K562 (cell line): ENCODE measurements at regions not wholly inside any gene's neighbourhood (a gene's known extent, or its start where the extent isn't known, plus 50 kb on each side); places are given as distances from the start of the nearest gene placed in this dataset.

Experiments
- ATAC-seq: fragments of 200-7000 bp; cut with Tn5 transposase; 3 replicates; pipeline ENCODE4 v1.9.1; 2020; ENCODE audit warnings: moderate library complexity
- BruUV-seq: library from RNA; stranded (reverse); fragments of 400-500 nt; replicated peaks from 2 replicates; lab custom pipeline; 2021; lab: Mats Ljungman, UMichigan
- CTCF ChIA-PET: fragments of 300-600 bp; formaldehyde crosslinking; extraction: SDS; loops from one replicate; lab custom pipeline; 2021; ENCODE audit warnings: low intra/inter-chr PET ratio; lab: Yijun Ruan, JAX
- POLR2A ChIA-PET: fragments of 300-600, 350-650 bp; sonication (Branson Sonifier 250); formaldehyde crosslinking; extraction: SDS; loops from one replicate; lab custom pipeline; 2021; ENCODE audit warnings: antibody characterized with exemption, inconsistent platforms; lab: Yijun Ruan, JAX
- DNase-seq, 4 experiments: peaks; one replicate each; pipeline versions ENCODE4 v3.0.0 to v3.0.0-alpha.2; 2011 to 2018; ENCODE audit warnings: low spot score in 3 of 4, mixed read lengths in 3 of 4; ENCODE audit errors: extremely low read depth in 1 of 4
- FAIRE-seq: peaks from 2 replicates; lab custom pipeline; 2011; peaks lifted over from hg19 to GRCh38; lab: Jason Lieb, UNC
- H2AFZ ChIP-seq: 2 replicates; pipeline ENCODE4 v1.6.0; 2011; ENCODE audit warnings: low read depth, low read length, control low read depth, inconsistent platforms
- H3K27ac ChIP-seq: fragments of 200-600 bp; 3 replicates; pipeline ENCODE4 v1.8.0; 2011; ENCODE audit warnings: low read depth, mild to moderate bottlenecking, control low read depth, inconsistent platforms, low read length, moderate library complexity, mixed read lengths; ENCODE audit errors: extremely low read depth
- H3K27me3 ChIP-seq, 2 experiments: fragments of 300-600 bp in 1 of 2; 2 replicates in 1 of 2; 3 replicates in 1 of 2; pipeline versions ENCODE4 v1.6.0 to v1.8.0; 2011; ENCODE audit warnings: inconsistent platforms in 2 of 2, low read length in 2 of 2, mild to moderate bottlenecking in 1 of 2, mixed read lengths in 1 of 2, moderate library complexity in 1 of 2; ENCODE audit not compliant: control insufficient read depth in 2 of 2, insufficient read depth in 2 of 2
- H3K36me3 ChIP-seq: fragments of 300-600 bp; 3 replicates; pipeline ENCODE4 v1.8.0; 2011; ENCODE audit warnings: mild to moderate bottlenecking, low read length, inconsistent platforms; ENCODE audit not compliant: control insufficient read depth, insufficient read depth
- H3K4me1 ChIP-seq, 2 experiments: fragments of 200-600 bp in 1 of 2; replicated peaks in 1 of 2; 2 replicates in 1 of 2; 3 replicates in 1 of 2; pipeline versions ENCODE4 v1.5.1 to v1.8.0; 2011; ENCODE audit warnings: inconsistent platforms in 2 of 2, low read length in 2 of 2, mild to moderate bottlenecking in 1 of 2, mixed read lengths in 1 of 2, moderate library complexity in 1 of 2; ENCODE audit not compliant: control insufficient read depth in 2 of 2, insufficient read depth in 2 of 2
- H3K4me2 ChIP-seq: 2 replicates; pipeline ENCODE4 v1.6.1; 2011; ENCODE audit warnings: low read length, control low read depth, inconsistent platforms, mixed read lengths; ENCODE audit not compliant: insufficient read depth
- H3K4me3 ChIP-seq: fragments of 200-600 bp; sonication (generic), shearing (Covaris generic); 2 replicates; pipeline ENCODE4 v1.5.1; 2016; ENCODE audit warnings: control low read depth, inconsistent platforms
- H3K79me2 ChIP-seq: fragments of 200-600 bp; 3 replicates; pipeline ENCODE4 v1.8.0; 2011; ENCODE audit warnings: low read length, inconsistent platforms; ENCODE audit not compliant: control insufficient read depth, insufficient read depth
- H3K9ac ChIP-seq, 2 experiments: 2 replicates each; pipeline versions ENCODE4 v1.6.0 to v1.6.1; 2011; ENCODE audit warnings: low read depth in 2 of 2, low read length in 2 of 2, control low read depth in 1 of 2, inconsistent platforms in 1 of 2, mild to moderate bottlenecking in 1 of 2, mixed read lengths in 1 of 2; ENCODE audit not compliant: insufficient read depth in 1 of 2
- H3K9me1 ChIP-seq: one replicate; pipeline ENCODE4 v1.6.0; 2011; ENCODE audit warnings: inconsistent platforms, mild to moderate bottlenecking, low read length, moderate library complexity; ENCODE audit not compliant: control insufficient read depth, insufficient read depth
- H3K9me3 ChIP-seq: replicated peaks from 2 replicates; pipeline ENCODE4 v1.5.1; 2011; ENCODE audit warnings: low read depth, low read length, inconsistent platforms; ENCODE audit not compliant: control insufficient read depth, insufficient read depth
- H4K20me1 ChIP-seq: replicated peaks from 2 replicates; pipeline ENCODE4 v1.6.1; 2011; ENCODE audit warnings: low read length, inconsistent platforms, mixed read lengths; ENCODE audit not compliant: control insufficient read depth, insufficient read depth
- CBFB ChIP-seq: sonication (generic); formaldehyde crosslinking; IDR thresholded peaks from 2 replicates; pipeline ENCODE4 v1.4.0; 2020; ENCODE audit warnings: mild to moderate bottlenecking, missing genetic modification reagents
- CREBBP ChIP-seq: IDR thresholded peaks from one replicate; pipeline ENCODE4 v1.6.1; 2012; ENCODE audit warnings: low read depth, mild to moderate bottlenecking, control low read depth, inconsistent platforms, low read length
- HDAC3 ChIP-seq: fragments of 450-650 bp; IDR thresholded peaks from 2 replicates; pipeline ENCODE4 v1.6.1; 2018; ENCODE audit warnings: borderline replicate concordance, mild to moderate bottlenecking, moderate library complexity; ENCODE audit not compliant: partially characterized antibody
- NFYB ChIP-seq: IDR thresholded peaks from 2 replicates; pipeline ENCODE4 v1.6.1; 2011; ENCODE audit warnings: mild to moderate bottlenecking, moderate library complexity; ENCODE audit not compliant: insufficient read length; ENCODE audit errors: extremely low read depth
- OTX1 ChIP-seq: fragments of 450-650 bp; formaldehyde crosslinking; IDR thresholded peaks from 2 replicates; pipeline ENCODE4 v1.4.0; 2022; ENCODE audit warnings: mild to moderate bottlenecking
- PYGO2 ChIP-seq: fragments of 450-650 bp; IDR thresholded peaks from 2 replicates; pipeline ENCODE4 v1.6.1; 2016; ENCODE audit warnings: mild to moderate bottlenecking, missing genetic modification characterization, moderate library complexity, missing compliant biosample characterization
- SLC30A9 ChIP-seq: fragments of 250-450 bp; sonication (Bioruptor Pico); IDR thresholded peaks from 2 replicates; pipeline ENCODE4 v1.8.0; 2022; ENCODE audit warnings: mild to moderate bottlenecking, moderate library complexity
- SMARCA4 ChIP-seq: fragments of 450-650 bp; IDR thresholded peaks from 2 replicates; pipeline ENCODE4 v1.6.1; 2016
- ZNF696 ChIP-seq: fragments of 250-450 bp; sonication (Bioruptor Pico); conservative IDR thresholded peaks from 2 replicates; pipeline ENCODE4 v1.4.0; 2020; ENCODE audit warnings: mild to moderate bottlenecking, moderate library complexity
- ZNF780A ChIP-seq: fragments of 250-450 bp; sonication (Bioruptor Pico); IDR thresholded peaks from 2 replicates; pipeline ENCODE4 v1.5.0; 2021; ENCODE audit warnings: mild to moderate bottlenecking
- WGBS: fragments of 100-300 bp; shearing (Covaris generic); methylation state at CpG from one replicate; pipeline ENCODE4 v1.1.6; 2016; ENCODE audit warnings: low coverage, mixed read lengths; ENCODE audit not compliant: insufficient coverage; ENCODE audit errors: missing lambda C conversion rate; 5-methylcytosine and 5-hydroxymethylcytosine counted together
- in situ Hi-C: fragments of 300-500 bp; cut with MboI; formaldehyde crosslinking; loops from 4 replicates; pipeline ENCODE4 v1.15.0; 2018; ENCODE audit warnings: inconsistent platforms, mixed read lengths
- intact Hi-C: fragments of 100-400 bp; cut with micrococcal nuclease; formaldehyde crosslinking; loops from 2 replicates; pipeline ENCODE4 v1.14.2; 2022
- TF ChIP-seq, protein P1 (sequence below): fragments of 200-800 bp; sonication (Bioruptor generic); IDR thresholded peaks from 2 replicates; pipeline ENCODE4 v1.6.1; 2016; ENCODE audit warnings: missing genetic modification characterization, missing compliant biosample characterization
- TF ChIP-seq, protein P2 (sequence below): sonication (generic); formaldehyde crosslinking; IDR thresholded peaks from 2 replicates; pipeline ENCODE4 v1.8.1; 2022; ENCODE audit warnings: missing genetic modification reagents
- TF ChIP-seq, protein P3 (sequence below): sonication (generic); formaldehyde crosslinking; IDR thresholded peaks from 2 replicates; pipeline ENCODE4 v1.8.0; 2022; ENCODE audit warnings: mild to moderate bottlenecking, missing genetic modification reagents

DNA sequence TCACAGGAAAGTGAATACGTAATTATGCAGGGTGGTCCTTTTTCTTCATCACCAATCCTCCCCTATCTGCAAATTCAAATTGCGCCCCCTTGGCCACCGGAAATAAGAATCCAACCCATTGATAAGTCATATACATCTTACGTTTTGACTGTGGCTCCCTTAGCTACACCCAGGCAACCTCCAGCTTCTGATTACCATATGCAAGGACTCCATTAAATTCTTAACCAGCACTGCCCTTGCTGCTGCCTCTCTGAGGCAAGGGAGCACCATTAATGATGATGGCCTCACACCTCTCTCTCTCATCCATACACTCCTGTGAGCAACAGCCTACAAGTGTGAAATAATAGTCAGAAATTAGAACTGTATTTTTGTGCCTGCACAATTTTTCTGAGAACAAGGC is 106.0 kb upstream of the NOCT start:
- WGBS = 69% methylated on average over 4 of the region's 4 CpGs
- no peaks in the 10 kb centered on the region for H4K20me1 ChIP-seq

More for the DNA sequence above, 106.0 kb upstream of the NOCT start:
- BruUV-seq = no TSS peak
- Histone ChIP-seq H2AFZ (peak overlapping the region; percentile 1; the same call in 1 of the 2 replicates), H3K4me1 (peaks cover 10 to 24% of the 10 kb centered on the region in 2 experiments; a peak in 4 of 5 replicates), H3K27me3 (no peaks in the 10 kb centered on the region; a peak in 1 of 5 replicates), H3K4me2 (no peak overlapping the region), H3K27ac (no peak overlapping the region), H3K9me1 (no peaks in the 10 kb centered on the region), H3K79me2 (no peaks in the 10 kb centered on the region), H3K9ac (no peak overlapping the region), H3K36me3 (no peaks in the 10 kb centered on the region), H3K9me3 (no peaks in the 10 kb centered on the region), H3K4me3 (no peak overlapping the region)
- intact Hi-C loops (no loop called here), in situ Hi-C loops (no loop called here)
- POLR2A ChIA-PET = interaction anchor here (0.5 to 1.6 kb wide), 4 partner anchors 10 to 471 kb away, joined by 3 to 8 read pairs (median 3); no protein-coding TSS in a partner anchor
- ATAC-seq (no peak), FAIRE-seq (peak; percentile 15), DNase-seq (no peak)
- TF ChIP-seq, protein P1, sequence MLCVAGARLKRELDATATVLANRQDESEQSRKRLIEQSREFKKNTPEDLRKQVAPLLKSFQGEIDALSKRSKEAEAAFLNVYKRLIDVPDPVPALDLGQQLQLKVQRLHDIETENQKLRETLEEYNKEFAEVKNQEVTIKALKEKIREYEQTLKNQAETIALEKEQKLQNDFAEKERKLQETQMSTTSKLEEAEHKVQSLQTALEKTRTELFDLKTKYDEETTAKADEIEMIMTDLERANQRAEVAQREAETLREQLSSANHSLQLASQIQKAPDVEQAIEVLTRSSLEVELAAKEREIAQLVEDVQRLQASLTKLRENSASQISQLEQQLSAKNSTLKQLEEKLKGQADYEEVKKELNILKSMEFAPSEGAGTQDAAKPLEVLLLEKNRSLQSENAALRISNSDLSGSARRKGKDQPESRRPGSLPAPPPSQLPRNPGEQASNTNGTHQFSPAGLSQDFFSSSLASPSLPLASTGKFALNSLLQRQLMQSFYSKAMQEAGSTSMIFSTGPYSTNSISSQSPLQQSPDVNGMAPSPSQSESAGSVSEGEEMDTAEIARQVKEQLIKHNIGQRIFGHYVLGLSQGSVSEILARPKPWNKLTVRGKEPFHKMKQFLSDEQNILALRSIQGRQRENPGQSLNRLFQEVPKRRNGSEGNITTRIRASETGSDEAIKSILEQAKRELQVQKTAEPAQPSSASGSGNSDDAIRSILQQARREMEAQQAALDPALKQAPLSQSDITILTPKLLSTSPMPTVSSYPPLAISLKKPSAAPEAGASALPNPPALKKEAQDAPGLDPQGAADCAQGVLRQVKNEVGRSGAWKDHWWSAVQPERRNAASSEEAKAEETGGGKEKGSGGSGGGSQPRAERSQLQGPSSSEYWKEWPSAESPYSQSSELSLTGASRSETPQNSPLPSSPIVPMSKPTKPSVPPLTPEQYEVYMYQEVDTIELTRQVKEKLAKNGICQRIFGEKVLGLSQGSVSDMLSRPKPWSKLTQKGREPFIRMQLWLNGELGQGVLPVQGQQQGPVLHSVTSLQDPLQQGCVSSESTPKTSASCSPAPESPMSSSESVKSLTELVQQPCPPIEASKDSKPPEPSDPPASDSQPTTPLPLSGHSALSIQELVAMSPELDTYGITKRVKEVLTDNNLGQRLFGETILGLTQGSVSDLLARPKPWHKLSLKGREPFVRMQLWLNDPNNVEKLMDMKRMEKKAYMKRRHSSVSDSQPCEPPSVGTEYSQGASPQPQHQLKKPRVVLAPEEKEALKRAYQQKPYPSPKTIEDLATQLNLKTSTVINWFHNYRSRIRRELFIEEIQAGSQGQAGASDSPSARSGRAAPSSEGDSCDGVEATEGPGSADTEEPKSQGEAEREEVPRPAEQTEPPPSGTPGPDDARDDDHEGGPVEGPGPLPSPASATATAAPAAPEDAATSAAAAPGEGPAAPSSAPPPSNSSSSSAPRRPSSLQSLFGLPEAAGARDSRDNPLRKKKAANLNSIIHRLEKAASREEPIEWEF = no peak
- TF ChIP-seq, protein P2, sequence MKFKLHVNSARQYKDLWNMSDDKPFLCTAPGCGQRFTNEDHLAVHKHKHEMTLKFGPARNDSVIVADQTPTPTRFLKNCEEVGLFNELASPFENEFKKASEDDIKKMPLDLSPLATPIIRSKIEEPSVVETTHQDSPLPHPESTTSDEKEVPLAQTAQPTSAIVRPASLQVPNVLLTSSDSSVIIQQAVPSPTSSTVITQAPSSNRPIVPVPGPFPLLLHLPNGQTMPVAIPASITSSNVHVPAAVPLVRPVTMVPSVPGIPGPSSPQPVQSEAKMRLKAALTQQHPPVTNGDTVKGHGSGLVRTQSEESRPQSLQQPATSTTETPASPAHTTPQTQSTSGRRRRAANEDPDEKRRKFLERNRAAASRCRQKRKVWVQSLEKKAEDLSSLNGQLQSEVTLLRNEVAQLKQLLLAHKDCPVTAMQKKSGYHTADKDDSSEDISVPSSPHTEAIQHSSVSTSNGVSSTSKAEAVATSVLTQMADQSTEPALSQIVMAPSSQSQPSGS (CRISPR knock-in tag) = no peak
- TF ChIP-seq CREBBP = no peak
- TF ChIP-seq PYGO2 (tag) = no peak
- no peak for TF ChIP-seq NFYB
- no peak for TF ChIP-seq OTX1 (CRISPR knock-in tag)
- no peak for TF ChIP-seq CBFB
- TF ChIP-seq HDAC3 = no peak
- no peak for TF ChIP-seq SMARCA4
- TF ChIP-seq, protein P3, sequence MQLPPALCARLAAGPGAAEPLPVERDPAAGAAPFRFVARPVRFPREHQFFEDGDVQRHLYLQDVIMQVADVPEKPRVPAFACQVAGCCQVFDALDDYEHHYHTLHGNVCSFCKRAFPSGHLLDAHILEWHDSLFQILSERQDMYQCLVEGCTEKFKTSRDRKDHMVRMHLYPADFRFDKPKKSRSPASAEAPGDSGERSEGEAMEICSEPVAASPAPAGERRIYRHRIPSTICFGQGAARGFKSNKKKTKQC (CRISPR knock-in tag) = no peak
- no peak for TF ChIP-seq ZNF696 (CRISPR knock-in tag)
- TF ChIP-seq SLC30A9 (CRISPR knock-in tag) = no peak
- no peak for TF ChIP-seq ZNF780A (CRISPR knock-in tag)
- CTCF ChIA-PET = no interaction called here
